ENCODE measurements at regions not wholly inside any gene's neighbourhood (a gene's known extent, or its start where the extent isn't known, plus 50 kb on each side); places are given as distances from the start of the nearest gene placed in this dataset.

DNA sequence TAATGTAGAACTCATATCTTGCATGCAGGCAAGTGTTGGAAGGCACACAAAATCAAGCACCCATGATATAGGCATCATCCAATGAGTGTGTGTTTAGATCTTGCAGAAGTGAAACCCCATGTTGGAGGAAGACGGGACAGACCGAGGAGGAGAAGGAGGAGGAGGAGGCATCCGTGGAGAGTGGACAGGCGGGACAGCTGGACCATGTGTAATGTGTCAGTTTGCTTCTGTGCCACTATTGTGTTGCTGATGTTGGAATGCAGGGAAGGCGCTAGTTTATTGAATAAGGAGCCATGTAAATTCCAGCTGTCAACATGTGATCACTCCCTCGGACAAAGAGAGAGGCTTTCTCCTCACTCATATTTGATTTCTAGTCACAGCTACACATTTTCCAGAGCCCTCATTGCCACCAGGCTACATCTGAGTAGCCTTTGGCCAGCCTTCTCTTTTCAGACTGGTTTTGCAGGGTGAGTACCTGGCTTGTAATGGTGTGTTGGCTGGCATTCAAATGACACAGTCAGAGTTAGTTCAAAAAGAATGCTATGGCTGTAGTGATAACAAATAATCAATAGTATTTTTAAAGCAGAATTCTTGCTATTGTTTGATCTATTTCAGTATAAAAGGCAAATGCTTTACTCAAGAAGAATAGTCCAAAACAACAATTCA lies 1037.6 kb upstream of the NR2F2 start:
- H3K4me3 ChIP-seq (ENCODE audit: low read length): no peak overlapping the region
- no peak for DNase-seq (ENCODE audit: low read depth)
- TF ChIP-seq, protein P1, sequence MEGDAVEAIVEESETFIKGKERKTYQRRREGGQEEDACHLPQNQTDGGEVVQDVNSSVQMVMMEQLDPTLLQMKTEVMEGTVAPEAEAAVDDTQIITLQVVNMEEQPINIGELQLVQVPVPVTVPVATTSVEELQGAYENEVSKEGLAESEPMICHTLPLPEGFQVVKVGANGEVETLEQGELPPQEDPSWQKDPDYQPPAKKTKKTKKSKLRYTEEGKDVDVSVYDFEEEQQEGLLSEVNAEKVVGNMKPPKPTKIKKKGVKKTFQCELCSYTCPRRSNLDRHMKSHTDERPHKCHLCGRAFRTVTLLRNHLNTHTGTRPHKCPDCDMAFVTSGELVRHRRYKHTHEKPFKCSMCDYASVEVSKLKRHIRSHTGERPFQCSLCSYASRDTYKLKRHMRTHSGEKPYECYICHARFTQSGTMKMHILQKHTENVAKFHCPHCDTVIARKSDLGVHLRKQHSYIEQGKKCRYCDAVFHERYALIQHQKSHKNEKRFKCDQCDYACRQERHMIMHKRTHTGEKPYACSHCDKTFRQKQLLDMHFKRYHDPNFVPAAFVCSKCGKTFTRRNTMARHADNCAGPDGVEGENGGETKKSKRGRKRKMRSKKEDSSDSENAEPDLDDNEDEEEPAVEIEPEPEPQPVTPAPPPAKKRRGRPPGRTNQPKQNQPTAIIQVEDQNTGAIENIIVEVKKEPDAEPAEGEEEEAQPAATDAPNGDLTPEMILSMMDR (conservative IDR thresholded peaks at IDR 0.05; ENCODE audit: low read depth, low read length): no peak

GRCh38 chr15:95293456-95294031 lies 1037.0 kb upstream of the NR2F2 start:
- DNase-seq (ENCODE audit: low read depth): no peak
- H3K4me3 ChIP-seq (ENCODE audit: low read length): no peak overlapping the region
- TF ChIP-seq, protein P1 (conservative IDR thresholded peaks at IDR 0.05; ENCODE audit: low read depth, low read length): no peak

DNA sequence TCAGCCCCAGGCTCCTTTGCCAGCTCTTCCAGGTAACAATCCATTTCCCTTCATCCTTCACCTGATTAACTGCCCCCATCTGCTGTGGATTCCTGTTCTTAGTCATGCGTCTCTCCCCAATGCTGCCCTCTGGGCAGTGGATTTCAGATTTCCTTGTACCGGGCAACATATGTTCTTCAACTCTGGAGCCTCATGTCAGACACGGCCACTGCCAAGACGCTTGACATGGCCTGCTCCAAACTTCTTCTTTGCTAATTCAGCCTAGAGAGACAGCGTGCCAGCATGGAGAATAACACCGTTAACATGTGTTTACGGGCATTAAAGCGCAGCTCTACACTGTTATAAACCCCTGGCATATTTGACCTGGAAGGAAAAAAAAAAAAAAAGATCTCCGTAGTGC lies 1035.1 kb upstream of the NR2F2 start:
- H3K4me3 ChIP-seq (ENCODE audit: low read length): no peak overlapping the region
- no peak for DNase-seq (ENCODE audit: low read depth)
- TF ChIP-seq, protein P1 (conservative IDR thresholded peaks at IDR 0.05; ENCODE audit: low read depth, low read length): no peak

- TF ChIP-seq, protein P1 (conservative IDR thresholded peaks at IDR 0.05; ENCODE audit: low read depth, low read length): no peak
- no peak for DNase-seq (ENCODE audit: low read depth)
These were observed 1034.4 kb upstream of the NR2F2 start for GRCh38 chr15:95295896-95296625.

GRCh38 chr15:95296643-95297042 lies 1033.9 kb upstream of the NR2F2 start:
- H3K4me3 ChIP-seq (ENCODE audit: low read length): no peak overlapping the region
- TF ChIP-seq, protein P1 (conservative IDR thresholded peaks at IDR 0.05; ENCODE audit: low read depth, low read length): no peak
- DNase-seq (ENCODE audit: low read depth): no peak

More at GRCh38 chr15:95295896-95296625, 1034.4 kb upstream of the NR2F2 start:
- H3K4me3 ChIP-seq (ENCODE audit: low read length): no peak overlapping the region

DNA sequence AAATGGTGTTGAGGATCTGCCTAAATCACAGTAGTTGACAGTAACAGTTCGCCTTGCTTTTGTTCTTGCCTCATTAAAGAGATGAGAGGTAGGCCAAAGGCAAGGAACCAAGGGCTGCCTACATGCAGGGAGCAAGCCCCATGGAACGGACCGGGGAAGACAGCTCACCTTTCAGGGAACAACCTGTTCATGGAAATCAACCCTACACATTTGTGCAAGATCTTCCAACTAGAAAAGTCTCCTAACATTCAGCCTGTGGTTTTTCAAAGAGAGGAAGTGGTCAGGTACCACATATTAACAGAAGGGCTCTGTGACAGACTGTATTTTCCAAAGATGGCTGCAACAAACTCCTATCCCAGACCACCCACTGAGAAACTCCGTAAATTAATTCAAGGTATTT lies 1031.8 kb upstream of the NR2F2 start:
- TF ChIP-seq, protein P1 (conservative IDR thresholded peaks at IDR 0.05; ENCODE audit: low read depth, low read length): no peak
- DNase-seq (ENCODE audit: low read depth): no peak

More for the DNA sequence above, 1031.8 kb upstream of the NR2F2 start:
- H3K4me3 ChIP-seq (ENCODE audit: low read length): no peak overlapping the region
